HepG2 (cell line): ENCODE measurements at regions not wholly inside any gene's neighbourhood (a gene's known extent, or its start where the extent isn't known, plus 50 kb on each side); places are given as distances from the start of the nearest gene placed in this dataset.

Experiments used
- CBX5 ChIP-seq: sonication (generic); formaldehyde crosslinking; IDR thresholded peaks from 2 replicates; pipeline ENCODE4 v1.4.0; 2020; ENCODE audit warnings: missing genetic modification reagents, borderline replicate concordance
- CEBPG ChIP-seq: IDR thresholded peaks from 2 replicates; pipeline ENCODE4 v1.6.1; 2016
- DRAP1 ChIP-seq: IDR thresholded peaks from 2 replicates; pipeline ENCODE4 v1.6.1; 2016; ENCODE audit warnings: missing genetic modification reagents, missing compliant biosample characterization
- HDAC6 ChIP-seq: fragments of 200-600 bp; sonication (generic); IDR thresholded peaks from 2 replicates; pipeline ENCODE4 v1.7.0; 2017; ENCODE audit warnings: mild to moderate bottlenecking, antibody characterized with exemption, low read length, low read depth
- KLF11 ChIP-seq: IDR thresholded peaks from 2 replicates; pipeline ENCODE4 v1.6.1; 2016; ENCODE audit warnings: missing compliant biosample characterization
- KLF13 ChIP-seq: sonication (generic); formaldehyde crosslinking; IDR thresholded peaks from 2 replicates; pipeline ENCODE4 v1.4.0; 2020; ENCODE audit warnings: mild to moderate bottlenecking, missing genetic modification reagents
- PHF21A ChIP-seq: sonication (generic); formaldehyde crosslinking; IDR thresholded peaks from 2 replicates; pipeline ENCODE4 v1.5.0; 2020; ENCODE audit warnings: mild to moderate bottlenecking, missing genetic modification reagents
- RAD51 ChIP-seq: fragments of 450-650 bp; IDR thresholded peaks from 2 replicates; pipeline ENCODE4 v1.6.1; 2016; ENCODE audit warnings: borderline replicate concordance
- RFXANK ChIP-seq: IDR thresholded peaks from 2 replicates; pipeline ENCODE4 v1.6.1; 2016
- RXRA ChIP-seq: sonication (generic); formaldehyde crosslinking; IDR thresholded peaks from 2 replicates; pipeline ENCODE4 v1.5.1; 2020; ENCODE audit warnings: missing genetic modification reagents
- SIX1 ChIP-seq: sonication (generic); formaldehyde crosslinking; IDR thresholded peaks from 2 replicates; pipeline ENCODE4 v1.4.0; 2020; ENCODE audit warnings: missing genetic modification reagents, borderline replicate concordance
- SKI ChIP-seq: fragments of 450-650 bp; IDR thresholded peaks from one replicate; pipeline ENCODE4 v1.6.1; 2018; ENCODE audit warnings: mild to moderate bottlenecking; ENCODE audit not compliant: partially characterized antibody
- SOX6 ChIP-seq, 2 experiments: fragments of 450-650 bp in 1 of 2; sonication (generic) in 1 of 2; formaldehyde crosslinking in 1 of 2; IDR thresholded peaks; 2 replicates each; pipeline versions ENCODE4 v1.4.0 to v1.6.1; 2017 to 2020; ENCODE audit warnings: antibody characterized with exemption in 1 of 2, mild to moderate bottlenecking in 1 of 2, missing genetic modification reagents in 1 of 2
- ZFY ChIP-seq: sonication (generic); formaldehyde crosslinking; IDR thresholded peaks from 2 replicates; pipeline ENCODE4 v1.4.0; 2020; ENCODE audit warnings: missing genetic modification reagents
- ZMYM2 ChIP-seq: sonication (generic); formaldehyde crosslinking; IDR thresholded peaks from 2 replicates; pipeline ENCODE4 v1.8.0; 2022; ENCODE audit warnings: mild to moderate bottlenecking, missing genetic modification reagents
- ZNF136 ChIP-seq: sonication (generic); formaldehyde crosslinking; IDR thresholded peaks from 2 replicates; pipeline ENCODE4 v1.8.1; 2022; ENCODE audit warnings: low read depth, mild to moderate bottlenecking, moderate library complexity, missing genetic modification reagents
- ZNF709 ChIP-seq: sonication (generic); formaldehyde crosslinking; IDR thresholded peaks from 2 replicates; pipeline ENCODE4 v1.5.0; 2020; ENCODE audit warnings: mild to moderate bottlenecking, missing genetic modification reagents
- TF ChIP-seq, protein P1 (sequence below): sonication (generic); formaldehyde crosslinking; IDR thresholded peaks from 2 replicates; pipeline ENCODE4 v1.4.0; 2020; ENCODE audit warnings: mild to moderate bottlenecking, missing genetic modification reagents
- TF ChIP-seq, protein P2 (sequence below): sonication (generic); formaldehyde crosslinking; IDR thresholded peaks from 2 replicates; pipeline ENCODE4 v1.5.1; 2020; ENCODE audit warnings: missing genetic modification reagents, mild to moderate bottlenecking, borderline replicate concordance
- TF ChIP-seq, protein P3 (sequence below): sonication (generic); formaldehyde crosslinking; IDR thresholded peaks from 2 replicates; pipeline ENCODE4 v1.5.1; 2020; ENCODE audit warnings: mild to moderate bottlenecking, missing genetic modification reagents, moderate library complexity
- TF ChIP-seq, protein P4 (sequence below): sonication (generic); formaldehyde crosslinking; IDR thresholded peaks from 2 replicates; pipeline ENCODE4 v1.4.0; 2020; ENCODE audit warnings: missing genetic modification reagents, borderline replicate concordance
- TF ChIP-seq, protein P5 (sequence below): sonication (generic); IDR thresholded peaks from 2 replicates; pipeline ENCODE4 v1.6.1; 2016; ENCODE audit warnings: low read depth, borderline replicate concordance

- TF ChIP-seq DRAP1 (CRISPR knock-in tag) (peak; percentile 45; the same call in 1 of the 2 replicates), HDAC6 (no peak), KLF13 (no peak), SIX1 (CRISPR knock-in tag) (peak; percentile 74), PHF21A (CRISPR knock-in tag) (peak; percentile 71), ZFY (CRISPR knock-in tag) (no peak), SKI (no peak), RXRA (CRISPR knock-in tag) (no peak), CBX5 (CRISPR knock-in tag) (no peak), ZMYM2 (no peak), SOX6 (IDR thresholded peaks at IDR 0.05) (no peak), SOX6 (CRISPR knock-in tag; IDR thresholded peaks at IDR 0.05) (peak; percentile 96), ZNF709 (CRISPR knock-in tag) (no peak), ZNF136 (CRISPR knock-in tag) (no peak), RFXANK (CRISPR knock-in tag) (no peak), KLF11 (CRISPR knock-in tag) (no peak), RAD51 (no peak), CEBPG (CRISPR knock-in tag) (peak; percentile 86)
- TF ChIP-seq, protein P1, sequence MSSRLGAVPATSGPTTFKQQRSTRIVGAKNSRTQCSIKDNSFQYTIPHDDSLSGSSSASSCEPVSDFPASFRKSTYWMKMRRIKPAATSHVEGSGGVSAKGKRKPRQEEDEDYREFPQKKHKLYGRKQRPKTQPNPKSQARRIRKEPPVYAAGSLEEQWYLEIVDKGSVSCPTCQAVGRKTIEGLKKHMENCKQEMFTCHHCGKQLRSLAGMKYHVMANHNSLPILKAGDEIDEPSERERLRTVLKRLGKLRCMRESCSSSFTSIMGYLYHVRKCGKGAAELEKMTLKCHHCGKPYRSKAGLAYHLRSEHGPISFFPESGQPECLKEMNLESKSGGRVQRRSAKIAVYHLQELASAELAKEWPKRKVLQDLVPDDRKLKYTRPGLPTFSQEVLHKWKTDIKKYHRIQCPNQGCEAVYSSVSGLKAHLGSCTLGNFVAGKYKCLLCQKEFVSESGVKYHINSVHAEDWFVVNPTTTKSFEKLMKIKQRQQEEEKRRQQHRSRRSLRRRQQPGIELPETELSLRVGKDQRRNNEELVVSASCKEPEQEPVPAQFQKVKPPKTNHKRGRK (CRISPR knock-in tag): no peak
- TF ChIP-seq, protein P2, sequence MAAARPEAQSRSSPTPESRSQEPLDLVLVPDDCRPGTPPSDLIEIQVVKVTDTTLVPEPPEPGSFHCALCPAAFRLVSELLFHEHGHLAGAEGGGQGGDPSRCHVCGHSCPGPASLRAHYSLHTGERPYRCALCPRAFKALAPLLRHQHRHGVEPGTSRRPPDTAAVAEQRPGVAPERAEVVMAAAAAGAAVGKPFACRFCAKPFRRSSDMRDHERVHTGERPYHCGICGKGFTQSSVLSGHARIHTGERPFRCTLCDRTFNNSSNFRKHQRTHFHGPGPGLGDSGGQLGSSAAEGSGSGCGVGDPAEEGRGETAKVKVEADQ (CRISPR knock-in tag): no peak
- TF ChIP-seq, protein P3, sequence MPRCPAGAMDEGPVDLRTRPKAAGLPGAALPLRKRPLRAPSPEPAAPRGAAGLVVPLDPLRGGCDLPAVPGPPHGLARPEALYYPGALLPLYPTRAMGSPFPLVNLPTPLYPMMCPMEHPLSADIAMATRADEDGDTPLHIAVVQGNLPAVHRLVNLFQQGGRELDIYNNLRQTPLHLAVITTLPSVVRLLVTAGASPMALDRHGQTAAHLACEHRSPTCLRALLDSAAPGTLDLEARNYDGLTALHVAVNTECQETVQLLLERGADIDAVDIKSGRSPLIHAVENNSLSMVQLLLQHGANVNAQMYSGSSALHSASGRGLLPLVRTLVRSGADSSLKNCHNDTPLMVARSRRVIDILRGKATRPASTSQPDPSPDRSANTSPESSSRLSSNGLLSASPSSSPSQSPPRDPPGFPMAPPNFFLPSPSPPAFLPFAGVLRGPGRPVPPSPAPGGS (CRISPR knock-in tag): no peak
- TF ChIP-seq, protein P4, sequence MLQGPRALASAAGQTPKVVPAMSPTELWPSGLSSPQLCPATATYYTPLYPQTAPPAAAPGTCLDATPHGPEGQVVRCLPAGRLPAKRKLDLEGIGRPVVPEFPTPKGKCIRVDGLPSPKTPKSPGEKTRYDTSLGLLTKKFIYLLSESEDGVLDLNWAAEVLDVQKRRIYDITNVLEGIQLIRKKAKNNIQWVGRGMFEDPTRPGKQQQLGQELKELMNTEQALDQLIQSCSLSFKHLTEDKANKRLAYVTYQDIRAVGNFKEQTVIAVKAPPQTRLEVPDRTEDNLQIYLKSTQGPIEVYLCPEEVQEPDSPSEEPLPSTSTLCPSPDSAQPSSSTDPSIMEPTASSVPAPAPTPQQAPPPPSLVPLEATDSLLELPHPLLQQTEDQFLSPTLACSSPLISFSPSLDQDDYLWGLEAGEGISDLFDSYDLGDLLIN (CRISPR knock-in tag): no peak
- TF ChIP-seq, protein P5, sequence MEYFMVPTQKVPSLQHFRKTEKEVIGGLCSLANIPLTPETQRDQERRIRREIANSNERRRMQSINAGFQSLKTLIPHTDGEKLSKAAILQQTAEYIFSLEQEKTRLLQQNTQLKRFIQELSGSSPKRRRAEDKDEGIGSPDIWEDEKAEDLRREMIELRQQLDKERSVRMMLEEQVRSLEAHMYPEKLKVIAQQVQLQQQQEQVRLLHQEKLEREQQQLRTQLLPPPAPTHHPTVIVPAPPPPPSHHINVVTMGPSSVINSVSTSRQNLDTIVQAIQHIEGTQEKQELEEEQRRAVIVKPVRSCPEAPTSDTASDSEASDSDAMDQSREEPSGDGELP: no peak; the same call in 1 of the 2 replicates
These were observed 195.4 kb upstream of the ARL4C start (continued) for GRCh38 chr2:234691968-234692955.
